AG08395 (cell line): ENCODE measurements at regions not wholly inside any gene's neighbourhood (a gene's known extent, or its start where the extent isn't known, plus 50 kb on each side); places are given as distances from the start of the nearest gene placed in this dataset.

Experiments
- DNase-seq: peaks from one replicate; pipeline ENCODE4 v3.0.0; 2012; ENCODE audit warnings: mixed read lengths, low spot score

DNA sequence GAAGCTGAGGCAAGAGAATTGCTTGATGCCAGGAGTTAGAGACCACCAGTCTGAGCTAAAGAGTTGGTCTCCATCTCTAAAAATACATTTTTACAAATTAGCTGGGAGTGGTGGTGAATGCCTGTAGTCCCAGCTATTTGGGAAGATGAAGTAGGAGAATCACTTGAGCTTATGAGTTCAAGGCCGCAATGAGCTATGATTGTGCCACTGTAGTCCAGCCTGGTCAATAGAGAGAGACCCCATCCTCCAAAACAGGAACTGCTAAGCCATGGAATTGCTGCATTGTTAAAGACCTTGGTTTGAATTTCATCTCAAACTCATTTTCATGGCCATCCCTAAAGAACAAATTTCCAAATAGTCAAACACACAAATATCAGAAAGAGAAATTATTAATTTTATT, 113.9 kb upstream of the AGTR1 start:
- no peak for DNase-seq

DNA sequence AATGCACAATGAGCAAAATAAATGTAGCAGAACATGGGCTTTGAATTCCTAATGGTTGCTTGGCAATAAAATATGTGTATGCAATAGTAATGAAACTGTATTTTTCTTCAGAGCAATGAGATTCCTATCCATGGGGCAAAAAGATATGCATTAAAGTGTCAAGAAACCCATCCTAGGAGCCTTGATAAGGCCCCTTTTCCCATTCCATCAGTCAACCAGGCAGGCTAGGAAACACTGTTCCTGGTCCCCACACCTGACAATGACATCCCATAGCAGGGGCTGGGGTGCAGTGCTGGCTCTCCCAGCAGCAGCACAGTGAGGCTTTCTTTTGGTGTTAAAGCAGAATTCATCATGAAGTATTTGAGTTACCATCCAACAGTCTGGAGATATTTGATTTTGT, 113.3 kb upstream of the AGTR1 start:
- no peak for DNase-seq

DNA sequence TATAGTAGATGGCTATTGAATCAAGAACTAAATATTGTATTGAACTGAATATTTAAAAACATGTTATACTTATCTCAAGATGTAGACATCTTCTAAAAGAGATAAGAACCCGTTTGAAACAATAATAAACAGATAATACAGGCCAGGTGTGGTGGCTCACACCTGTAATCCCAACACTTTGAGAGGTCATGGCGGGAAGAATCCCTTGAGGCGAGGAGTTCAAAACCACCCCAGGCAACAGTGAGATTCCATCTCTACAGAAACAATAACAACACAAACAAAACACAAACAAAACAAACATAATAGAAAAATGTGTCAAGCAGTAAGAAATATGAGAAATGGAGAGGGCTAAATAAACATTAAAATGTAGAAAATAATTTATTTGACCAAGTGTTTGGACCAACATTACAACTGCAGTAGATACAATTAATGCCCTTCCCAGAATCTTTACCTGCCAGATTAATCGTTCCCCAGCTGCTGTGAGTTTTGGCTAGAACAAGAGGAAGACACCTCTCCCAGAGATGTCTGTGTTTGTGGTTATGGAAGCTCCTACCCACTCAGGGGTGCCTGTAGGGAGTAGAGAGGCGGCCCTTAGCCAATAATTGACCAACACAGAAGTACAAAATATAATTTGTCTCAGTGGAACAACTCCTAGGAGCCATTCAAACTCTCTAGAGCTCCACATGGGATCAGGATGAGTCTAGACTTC, 111.9 kb upstream of the AGTR1 start:
- no peak for DNase-seq

DNA sequence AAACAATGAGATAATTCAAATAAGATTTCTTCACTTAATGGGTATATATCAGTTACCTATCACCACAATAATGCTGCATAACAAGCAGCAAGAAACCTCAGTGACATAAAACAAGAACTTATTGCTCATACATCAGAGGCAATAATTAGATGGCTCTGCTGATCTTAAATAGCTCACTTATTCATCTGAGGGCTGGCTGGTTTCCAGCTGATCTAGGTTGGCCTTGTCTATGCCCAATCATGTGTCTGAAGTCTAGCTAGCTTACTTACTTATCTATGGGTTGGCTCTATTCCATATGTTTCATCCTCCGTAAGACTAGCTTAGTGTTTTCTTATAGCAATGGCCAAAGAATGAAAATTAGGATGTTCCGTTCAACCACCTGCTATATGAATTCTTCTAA, 109.4 kb upstream of the AGTR1 start:
- no peak for DNase-seq

GRCh38 chr3:148591525-148591924, 106.2 kb upstream of the AGTR1 start:
- DNase-seq = no peak

- no peak for DNase-seq
These were observed 99.1 kb upstream of the AGTR1 start for GRCh38 chr3:148598619-148599018.

GRCh38 chr3:148599481-148599880, 98.2 kb upstream of the AGTR1 start:
- DNase-seq = no peak

DNA sequence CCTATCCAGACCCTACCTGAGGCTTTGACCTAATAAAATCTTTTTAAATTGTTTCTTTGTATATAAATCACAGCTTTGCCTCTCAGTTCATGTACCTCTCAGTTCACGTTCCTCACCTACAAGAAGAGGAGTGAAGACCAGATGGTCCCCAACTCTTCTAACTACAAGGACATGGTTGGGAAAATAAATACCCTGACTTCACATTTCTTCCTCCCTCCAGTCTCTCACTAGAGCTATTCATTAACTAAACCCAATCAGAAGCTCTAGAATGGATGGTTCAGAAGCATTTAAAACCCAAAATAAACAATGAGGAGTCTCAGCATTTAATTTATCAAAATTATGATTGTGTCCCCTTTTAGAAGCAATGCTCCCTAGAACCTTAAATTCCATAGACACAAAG, 97.3 kb upstream of the AGTR1 start:
- DNase-seq = no peak

DNA sequence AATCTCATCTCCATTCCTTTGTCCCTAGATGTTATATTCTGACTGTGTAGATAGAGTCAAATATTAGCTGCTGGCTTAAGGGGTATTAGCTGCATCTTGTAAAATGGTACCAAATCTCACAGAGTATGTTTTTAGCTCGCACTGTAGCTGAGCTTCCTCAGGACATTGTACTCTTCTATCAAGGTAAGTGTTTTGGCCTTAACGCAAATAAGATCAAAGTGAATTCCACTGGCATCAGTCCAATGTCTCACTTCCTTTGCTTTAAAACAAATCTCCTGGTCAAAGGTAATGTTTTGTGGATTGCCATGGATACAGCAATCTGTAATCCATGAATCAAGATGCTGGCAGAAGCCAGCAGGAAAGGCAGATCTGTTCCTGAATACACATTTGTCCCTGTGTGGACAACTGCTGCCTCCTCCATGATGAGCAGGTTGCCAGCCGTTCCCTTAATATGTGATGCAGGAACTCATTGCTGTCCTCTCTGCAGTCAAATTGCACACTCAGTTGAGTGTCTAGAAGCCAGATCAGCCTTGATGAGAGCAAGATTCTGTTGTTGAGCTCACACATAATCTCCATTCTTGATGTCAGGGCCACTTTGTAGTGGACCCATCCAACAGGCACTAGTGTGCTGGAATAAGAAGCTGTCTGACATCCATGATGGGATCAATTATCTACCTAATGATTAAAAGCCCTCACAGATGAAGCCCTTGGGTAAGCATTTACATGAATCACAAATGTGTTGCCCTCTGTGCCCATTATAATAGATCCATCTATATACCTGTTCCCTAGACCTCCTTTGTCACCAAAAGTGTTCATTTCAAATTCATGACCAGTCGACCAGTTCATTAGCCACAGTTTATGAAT, 96.6 kb upstream of the AGTR1 start:
- no peak for DNase-seq

DNA sequence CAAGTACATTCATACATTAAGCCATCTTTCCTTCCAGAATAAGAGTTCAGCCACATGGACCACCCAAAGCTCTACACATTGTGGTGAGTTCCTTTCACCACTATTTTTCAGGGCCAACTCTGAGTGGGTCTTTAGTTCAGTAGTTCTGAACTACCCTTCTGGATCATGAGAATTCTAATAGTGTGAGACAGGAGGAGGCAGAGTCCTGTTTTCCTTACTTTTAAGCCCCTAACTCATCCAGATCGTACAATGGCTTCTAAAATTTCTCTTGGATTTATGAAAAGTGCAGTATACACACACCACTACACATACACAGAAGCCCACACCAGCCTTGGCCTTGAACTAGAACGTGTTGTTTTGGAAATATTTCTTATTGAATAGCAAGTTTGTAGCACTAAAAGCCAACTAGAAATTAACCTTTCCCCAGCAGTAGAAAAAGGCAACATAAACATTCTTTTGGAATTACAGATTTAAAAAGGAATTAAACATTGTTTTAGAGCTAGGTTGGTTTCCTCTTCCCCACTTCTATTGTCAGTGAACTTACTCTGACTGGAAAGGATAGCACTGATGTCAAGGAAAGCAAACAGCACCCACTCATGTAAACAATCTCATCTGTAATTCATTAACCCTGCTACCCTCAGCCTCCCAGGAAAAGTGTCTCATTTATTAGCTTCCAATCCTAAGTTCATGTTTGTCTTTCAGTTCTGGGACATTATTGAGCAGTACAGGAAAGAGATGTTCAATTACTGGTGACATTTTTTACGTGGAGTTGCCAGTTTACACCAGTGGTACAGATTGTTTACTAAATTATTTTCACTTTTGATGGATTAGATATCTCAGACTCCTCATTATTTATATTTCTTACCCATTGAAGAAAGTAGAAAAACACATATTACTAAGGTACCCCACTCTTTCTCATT, 95.7 kb upstream of the AGTR1 start:
- peak; percentile 21 for DNase-seq

DNA sequence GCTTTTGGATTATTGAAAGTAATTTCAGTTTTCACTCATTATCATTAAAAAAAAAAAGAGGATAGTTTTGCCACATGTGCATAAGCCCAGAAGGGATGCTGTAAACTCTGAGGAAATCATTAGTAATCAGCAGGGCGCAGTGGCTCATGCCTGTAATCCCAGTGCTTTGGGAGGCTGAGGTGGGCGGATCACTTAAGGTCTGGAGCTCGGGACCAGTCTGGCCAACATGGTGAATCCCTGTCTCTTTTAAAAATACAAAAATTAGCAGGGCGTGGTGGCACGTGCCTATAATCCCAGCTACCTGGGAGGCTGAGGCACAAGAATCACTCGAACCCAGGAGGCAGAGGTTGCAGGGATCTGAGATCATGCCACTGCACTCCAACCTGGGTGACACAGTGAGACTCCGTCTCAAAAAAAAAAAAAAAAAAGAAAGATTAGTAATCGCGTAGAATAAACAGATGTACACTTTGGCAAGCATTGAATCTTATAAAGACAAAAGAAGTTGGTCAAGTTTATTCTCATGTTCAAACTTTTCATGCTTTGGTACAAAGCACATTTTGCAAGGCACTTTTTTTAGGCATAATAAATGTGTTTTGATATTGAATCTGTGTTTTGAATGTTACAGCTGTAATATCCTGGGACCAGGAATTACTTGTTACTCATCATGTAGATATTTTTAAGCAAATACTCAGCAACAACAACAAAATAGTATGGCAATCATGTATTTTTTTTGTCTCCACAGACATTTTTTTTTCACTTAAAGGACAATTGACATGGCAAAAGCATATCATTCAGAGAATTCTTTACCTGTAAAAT, 93.2 kb upstream of the AGTR1 start:
- DNase-seq = peak; percentile 29

GRCh38 chr3:148605521-148605920, 92.2 kb upstream of the AGTR1 start:
- DNase-seq = no peak

- DNase-seq = no peak
These were observed 90.7 kb upstream of the AGTR1 start for GRCh38 chr3:148606979-148607378.

DNA sequence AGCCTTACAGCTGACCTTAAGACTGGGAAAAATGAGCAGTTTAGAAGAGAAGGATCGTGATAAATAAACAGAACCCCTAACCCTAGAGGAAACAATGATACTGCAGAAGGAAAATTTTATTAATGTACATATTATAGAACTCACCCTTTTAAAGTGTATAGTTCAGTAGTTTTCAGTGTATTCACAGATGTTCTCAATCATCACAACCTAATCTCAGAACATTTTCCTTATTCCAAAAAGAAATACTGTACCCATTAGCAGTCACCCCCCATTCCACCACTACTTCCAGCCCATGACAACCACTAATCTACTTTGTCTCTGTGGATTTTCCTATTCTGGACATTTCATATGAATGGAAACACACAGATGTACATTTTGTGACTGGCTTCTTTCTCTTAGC, 90.2 kb upstream of the AGTR1 start:
- no peak for DNase-seq

DNA sequence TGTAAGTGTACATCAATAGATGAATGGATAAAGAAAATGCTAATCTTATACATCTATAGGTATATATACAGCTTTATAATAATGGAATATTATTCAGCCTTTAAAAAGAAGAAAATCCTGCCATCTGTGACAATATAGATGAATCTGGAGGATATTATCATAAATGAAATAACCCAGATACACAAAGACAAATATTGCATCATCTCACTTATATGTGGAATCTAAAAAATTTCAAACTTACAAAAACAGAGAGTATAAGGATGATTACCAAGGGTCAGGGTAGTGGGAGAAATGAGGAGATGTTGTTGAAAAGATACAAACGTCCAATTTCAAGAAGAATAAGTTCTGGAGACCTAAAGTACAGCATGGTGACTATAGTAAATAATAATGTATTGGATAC, 85.4 kb upstream of the AGTR1 start:
- no peak for DNase-seq

DNA sequence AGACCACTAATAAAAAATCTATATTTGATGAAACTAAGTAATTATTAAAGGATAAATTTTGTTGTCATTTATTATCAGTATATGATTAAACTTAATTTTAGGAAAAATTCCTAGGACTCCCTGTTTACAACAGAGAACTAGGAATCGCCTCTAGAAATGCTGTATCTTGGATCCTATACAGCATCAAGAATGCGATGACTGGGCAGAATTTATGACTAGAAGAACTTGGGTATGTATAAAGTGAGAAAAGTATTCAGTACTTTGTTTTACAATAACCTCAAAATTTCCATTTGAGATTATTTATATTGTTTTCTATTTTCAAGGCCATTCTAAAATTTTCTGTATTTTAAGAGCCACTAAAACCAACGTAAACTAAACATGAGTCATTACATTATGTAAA, 82.3 kb upstream of the AGTR1 start:
- DNase-seq = no peak

DNA sequence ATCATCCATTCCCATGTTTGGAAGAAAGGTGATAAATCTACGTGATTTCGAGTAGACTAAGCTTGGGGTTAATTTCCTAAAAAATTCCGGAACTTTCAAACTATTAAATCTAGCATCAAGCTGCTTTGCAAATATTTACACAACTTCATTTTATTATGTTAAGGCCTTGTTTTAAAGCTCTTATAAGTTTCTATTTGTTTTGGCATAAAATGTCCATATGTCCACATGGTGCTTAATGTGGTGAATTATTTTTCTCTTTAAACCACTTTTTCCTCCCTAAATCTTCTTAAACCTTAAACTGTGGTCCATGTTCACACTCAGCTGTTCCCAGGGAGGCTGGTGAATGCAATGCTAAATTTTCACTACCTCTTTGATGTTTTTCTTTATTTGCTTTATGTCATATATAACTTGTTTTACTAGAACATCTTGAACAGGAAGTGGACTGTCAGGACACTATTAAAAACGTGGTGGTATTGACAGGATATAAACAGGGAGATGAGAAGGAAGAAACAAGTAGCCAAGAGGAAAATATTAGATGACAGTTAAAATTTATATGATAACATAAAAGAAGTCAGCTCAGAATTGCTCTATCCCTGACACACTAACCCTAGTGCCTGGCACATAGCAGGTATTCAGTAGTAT, 72.5 kb upstream of the AGTR1 start:
- no peak for DNase-seq

DNA sequence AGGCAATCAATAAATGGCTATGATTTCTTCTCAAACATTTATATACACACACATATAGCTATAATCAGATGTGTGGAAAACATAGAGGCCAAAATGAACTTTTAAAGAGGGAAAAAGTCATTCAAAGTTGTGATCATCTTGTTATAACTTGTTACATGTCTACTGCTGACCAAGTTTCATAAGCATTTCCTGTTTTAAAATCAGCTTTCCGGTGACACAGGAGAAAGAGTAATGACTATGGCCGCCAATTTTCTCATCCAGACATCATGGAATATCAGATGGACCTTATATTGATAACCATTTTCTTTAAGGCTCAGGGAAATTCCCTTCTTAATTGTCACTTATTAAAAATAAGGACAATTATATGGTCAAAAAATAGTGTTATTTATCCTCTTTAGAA, 71.7 kb upstream of the AGTR1 start:
- no peak for DNase-seq

DNA sequence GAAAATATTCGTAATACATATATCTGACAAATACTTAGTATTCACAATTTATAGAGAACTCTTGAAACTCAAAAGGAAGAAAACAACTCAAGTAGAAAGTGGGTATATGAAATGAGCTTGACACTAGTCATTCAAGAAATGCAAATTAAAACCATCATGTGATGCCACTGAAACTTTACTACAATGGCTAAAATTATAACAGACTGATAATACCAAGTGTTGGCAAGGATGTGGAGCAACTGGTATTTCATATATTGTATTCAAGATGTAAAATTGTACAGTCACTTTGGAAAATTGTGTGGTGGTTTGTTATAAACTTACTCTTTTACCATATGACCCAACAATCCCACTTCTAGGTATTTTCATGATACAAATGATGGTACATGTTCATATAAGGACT, 68.7 kb upstream of the AGTR1 start:
- no peak for DNase-seq

DNA sequence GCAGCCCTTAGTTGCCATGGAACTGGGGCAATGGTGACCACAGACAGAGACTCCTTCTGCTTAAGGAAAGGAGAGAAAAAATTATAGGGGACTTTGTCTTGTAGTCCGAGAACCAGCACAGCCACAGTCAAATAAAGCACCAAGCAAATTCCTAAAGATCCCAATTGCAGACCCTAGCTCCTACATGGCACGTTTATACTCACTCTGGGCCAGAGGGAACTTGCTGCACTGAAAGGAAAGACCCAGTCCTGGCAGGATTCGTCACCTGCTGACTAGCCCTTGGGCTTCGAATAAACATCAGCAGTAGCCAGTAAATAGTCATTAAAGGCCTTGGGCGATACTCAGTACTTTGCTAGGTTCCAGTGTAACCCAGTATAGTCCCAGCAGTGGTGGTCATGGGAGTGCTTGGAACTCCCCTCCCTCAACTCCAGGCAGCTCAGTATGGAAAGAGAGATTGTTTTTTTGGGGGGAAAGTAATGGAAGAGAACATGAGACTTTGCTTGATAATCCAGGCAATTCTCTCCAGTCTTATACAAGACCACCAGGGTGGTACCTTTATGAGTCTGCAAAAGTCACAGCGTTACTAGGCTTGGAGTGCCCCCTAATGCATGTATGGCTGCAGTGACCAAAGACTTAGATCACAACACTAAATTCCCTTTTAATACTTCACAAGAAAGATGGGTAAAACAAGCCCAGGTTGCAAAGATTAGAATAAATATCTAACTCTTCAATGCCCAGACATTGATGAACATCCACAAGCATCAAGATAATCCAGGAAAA, 66.4 kb upstream of the AGTR1 start:
- DNase-seq = no peak
